Thoracic aorta (tissue), 2 donors: ENCODE measurements at regions not wholly inside any gene's neighbourhood (a gene's known extent, or its start where the extent isn't known, plus 50 kb on each side); places are given as distances from the start of the nearest gene placed in this dataset.

Experiments
- ATAC-seq: fragments of 150-250 bp; one replicate; pipeline ENCODE4 v1.8.0; 2017; ENCODE audit warnings: low read depth; ENCODE audit not compliant: insufficient number of reproducible peaks, low FRiP score
- DNase-seq: peaks from one replicate; pipeline ENCODE4 v3.0.0-alpha.2; 2020; ENCODE audit warnings: low spot score
- H3K27ac ChIP-seq, 2 donors: fragments of 200-600 bp; sonication (generic); 1 replicate in 1 of 2; 2 replicates in 1 of 2; pipeline ENCODE4 v1.5.1; 2016; ENCODE audit warnings: mild to moderate bottlenecking in 2 of 2, moderate library complexity in 2 of 2
- H3K27me3 ChIP-seq: fragments of 200-600 bp; sonication (generic); replicated peaks from 2 replicates; pipeline ENCODE4 v1.6.0; 2016; ENCODE audit warnings: mild to moderate bottlenecking; ENCODE audit not compliant: insufficient read depth
- H3K36me3 ChIP-seq: fragments of 200-600 bp; sonication (generic); one replicate; pipeline ENCODE4 v1.5.1; 2016
- H3K4me1 ChIP-seq, 2 donors: fragments of 200-600 bp; sonication (generic); 1 replicate in 1 of 2; 2 replicates in 1 of 2; pipeline versions ENCODE4 v1.5.1 to v1.6.0; 2016; ENCODE audit warnings: low read depth in 2 of 2, mild to moderate bottlenecking in 1 of 2; ENCODE audit not compliant: control insufficient read depth in 1 of 2
- H3K4me3 ChIP-seq: fragments of 200-600 bp; sonication (generic); 2 replicates; pipeline ENCODE4 v1.5.1; 2016; ENCODE audit warnings: mild to moderate bottlenecking
- H3K9me3 ChIP-seq: fragments of 200-600 bp; sonication (generic); 2 replicates; pipeline ENCODE4 v1.5.1; 2016
- TF ChIP-seq, protein P1 (sequence below): fragments of 200-600 bp; sonication (generic); IDR thresholded peaks from one replicate; pipeline ENCODE4 v1.5.1; 2019; ENCODE audit warnings: antibody characterized with exemption

DNA sequence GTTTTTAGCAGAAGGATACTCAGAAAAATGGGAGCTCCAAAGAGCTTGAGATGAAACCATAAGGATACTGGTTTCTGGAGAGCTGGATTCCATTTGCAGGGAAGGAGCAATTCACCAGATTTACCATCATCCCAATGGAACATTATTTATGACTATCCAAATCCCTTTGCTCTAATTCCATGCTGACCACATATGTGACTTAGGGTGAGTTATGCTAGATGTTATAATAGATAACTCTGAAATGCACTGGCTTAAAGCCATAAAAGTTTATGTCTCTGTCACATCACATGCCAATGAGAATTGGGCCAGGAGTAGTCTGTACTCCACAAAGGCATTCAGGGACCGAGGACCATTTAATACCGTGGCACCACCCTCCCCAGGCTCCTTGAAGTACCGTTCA, 185.2 kb downstream of the SKIDA1 start:
- Histone ChIP-seq H3K4me1 (peaks cover 9 to 16% of the 10 kb centered on the region in 2 donors), H3K9me3 (no peaks in the 10 kb centered on the region), H3K36me3 (no peaks in the 10 kb centered on the region), H3K4me3 (no peak overlapping the region), H3K27me3 (no peaks in the 10 kb centered on the region), H3K27ac (no peak overlapping the region)
- ATAC-seq (no peak), DNase-seq (no peak)
- TF ChIP-seq, protein P1, sequence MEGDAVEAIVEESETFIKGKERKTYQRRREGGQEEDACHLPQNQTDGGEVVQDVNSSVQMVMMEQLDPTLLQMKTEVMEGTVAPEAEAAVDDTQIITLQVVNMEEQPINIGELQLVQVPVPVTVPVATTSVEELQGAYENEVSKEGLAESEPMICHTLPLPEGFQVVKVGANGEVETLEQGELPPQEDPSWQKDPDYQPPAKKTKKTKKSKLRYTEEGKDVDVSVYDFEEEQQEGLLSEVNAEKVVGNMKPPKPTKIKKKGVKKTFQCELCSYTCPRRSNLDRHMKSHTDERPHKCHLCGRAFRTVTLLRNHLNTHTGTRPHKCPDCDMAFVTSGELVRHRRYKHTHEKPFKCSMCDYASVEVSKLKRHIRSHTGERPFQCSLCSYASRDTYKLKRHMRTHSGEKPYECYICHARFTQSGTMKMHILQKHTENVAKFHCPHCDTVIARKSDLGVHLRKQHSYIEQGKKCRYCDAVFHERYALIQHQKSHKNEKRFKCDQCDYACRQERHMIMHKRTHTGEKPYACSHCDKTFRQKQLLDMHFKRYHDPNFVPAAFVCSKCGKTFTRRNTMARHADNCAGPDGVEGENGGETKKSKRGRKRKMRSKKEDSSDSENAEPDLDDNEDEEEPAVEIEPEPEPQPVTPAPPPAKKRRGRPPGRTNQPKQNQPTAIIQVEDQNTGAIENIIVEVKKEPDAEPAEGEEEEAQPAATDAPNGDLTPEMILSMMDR: no peak

DNA sequence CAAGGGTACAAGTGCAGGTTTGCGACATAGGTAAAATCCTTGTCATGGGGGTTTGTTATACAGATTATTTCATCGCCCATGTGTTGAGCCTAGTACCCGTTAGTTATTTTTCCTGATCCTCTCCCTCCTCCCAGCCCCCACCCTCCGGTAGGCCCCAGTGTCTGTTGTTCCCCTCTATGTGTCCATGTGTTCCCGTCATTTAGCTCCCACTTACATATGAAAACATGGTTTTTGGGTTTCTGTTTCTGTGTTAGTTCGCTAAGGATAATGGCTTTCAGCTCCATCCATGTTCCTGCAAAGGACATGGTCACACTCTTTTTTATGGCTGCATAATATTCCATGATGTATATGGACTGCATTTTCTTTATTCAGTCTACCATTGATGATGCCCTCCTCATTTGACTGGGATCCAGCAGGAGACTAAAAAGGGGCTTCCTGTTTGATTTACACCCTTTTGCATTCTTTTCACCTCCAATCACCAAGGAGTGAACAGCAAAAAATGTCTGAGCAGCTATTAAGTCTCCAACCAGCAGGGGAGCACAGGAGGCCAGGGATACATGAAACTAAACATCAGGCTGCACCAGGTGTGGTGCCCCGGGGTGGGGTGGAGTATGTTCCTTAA, 188.2 kb downstream of the SKIDA1 start:
- ATAC-seq (no peak), DNase-seq (no peak)
- Histone ChIP-seq H3K4me3 (no peak overlapping the region), H3K27me3 (no peaks in the 10 kb centered on the region), H3K9me3 (no peaks in the 10 kb centered on the region), H3K4me1 (peaks cover 9 to 26% of the 10 kb centered on the region in 2 donors), H3K27ac (no peak overlapping the region), H3K36me3 (no peaks in the 10 kb centered on the region)
- TF ChIP-seq, protein P1: no peak

DNA sequence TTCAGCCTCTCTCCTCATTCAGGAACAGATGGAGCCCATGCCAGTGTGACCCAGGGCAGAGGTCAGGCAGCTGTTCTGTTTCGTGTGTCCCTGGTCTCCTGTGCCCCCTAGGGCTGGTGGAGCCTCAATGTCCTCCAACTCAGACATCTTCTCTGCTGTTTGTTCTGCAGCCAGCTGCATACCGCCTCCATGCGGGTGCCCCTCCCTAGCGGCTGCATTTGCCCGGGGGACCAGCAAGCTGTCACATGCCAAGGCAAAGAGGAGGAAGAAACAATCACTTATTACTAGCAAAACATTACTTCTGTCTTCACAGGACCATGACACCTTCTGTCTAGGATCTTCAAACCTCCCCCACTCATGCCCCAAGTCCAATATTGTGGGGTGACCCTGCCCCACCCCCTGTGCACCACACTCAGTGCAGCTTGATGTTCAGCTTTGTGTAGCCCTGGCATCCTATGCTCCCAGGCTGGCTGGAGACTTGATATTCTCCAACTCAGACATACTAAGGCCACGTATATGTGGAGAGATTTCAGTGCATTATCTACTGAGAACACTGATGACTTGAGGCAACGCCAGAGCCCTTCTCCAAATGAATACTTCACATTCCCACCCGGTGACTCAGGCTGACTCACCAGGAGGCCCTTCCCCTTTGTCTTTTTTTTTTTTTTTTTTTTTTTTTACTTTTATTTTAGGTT, 188.9 kb downstream of the SKIDA1 start:
- no peak overlapping the region for H3K27ac ChIP-seq
- H3K4me3 ChIP-seq: no peak overlapping the region

DNA sequence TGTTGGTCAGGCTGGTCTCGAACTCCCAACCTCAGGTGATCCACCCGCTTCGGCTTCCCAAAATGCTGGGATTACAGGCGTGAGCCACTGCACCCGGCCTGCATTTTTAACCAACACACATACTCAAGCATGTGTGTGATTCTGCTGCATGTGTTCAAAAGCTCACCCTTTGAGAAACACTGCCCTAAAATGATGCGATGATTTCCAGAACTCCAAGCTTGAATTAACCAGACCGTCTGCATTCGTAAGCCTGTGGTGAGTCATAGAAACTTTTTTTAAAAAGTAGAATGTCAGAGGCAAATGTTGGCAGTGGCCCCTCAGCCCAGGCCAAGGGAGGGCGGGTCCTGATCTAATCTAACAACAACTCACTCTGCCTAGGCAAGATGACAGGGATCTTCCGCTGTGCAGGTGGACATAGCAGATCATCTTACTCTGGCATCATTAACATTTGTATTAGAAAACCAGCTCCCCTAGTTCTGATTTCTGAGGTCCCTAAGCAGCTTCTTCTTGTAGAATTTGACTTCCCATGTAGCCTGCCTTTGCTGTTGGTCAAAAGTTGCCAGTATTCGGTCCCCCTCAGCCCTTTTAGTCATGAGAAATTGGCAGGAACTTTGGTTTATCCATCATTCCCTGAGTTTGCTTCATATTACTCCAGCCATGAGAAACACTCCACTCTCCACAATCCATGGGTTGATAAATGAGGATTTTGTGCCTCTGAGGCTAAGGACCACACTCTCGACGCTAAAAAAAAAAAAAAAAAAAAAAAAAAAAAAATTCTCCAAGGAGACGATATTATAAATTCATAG, 190.4 kb downstream of the SKIDA1 start:
- DNase-seq: peak; percentile 24
- H3K9me3 ChIP-seq: no peaks in the 10 kb centered on the region
- H3K4me1 ChIP-seq: peaks cover 9 to 26% of the 10 kb centered on the region in 2 donors
- ATAC-seq: peak; percentile 76
- no peaks in the 10 kb centered on the region for H3K36me3 ChIP-seq
- peak overlapping the region; percentile 27 for H3K4me3 ChIP-seq
- TF ChIP-seq, protein P1: no peak
- peak overlapping the region; percentile 17 to 65 for H3K27ac ChIP-seq
- no peaks in the 10 kb centered on the region for H3K27me3 ChIP-seq

More for the DNA sequence above, 188.9 kb downstream of the SKIDA1 start:
- Histone ChIP-seq H3K36me3 (no peaks in the 10 kb centered on the region), H3K9me3 (no peaks in the 10 kb centered on the region), H3K27me3 (no peaks in the 10 kb centered on the region), H3K4me1 (peaks cover 9 to 26% of the 10 kb centered on the region in 2 donors)
- DNase-seq: peak; percentile 16
- no peak for ATAC-seq
- TF ChIP-seq, protein P1: no peak

DNA sequence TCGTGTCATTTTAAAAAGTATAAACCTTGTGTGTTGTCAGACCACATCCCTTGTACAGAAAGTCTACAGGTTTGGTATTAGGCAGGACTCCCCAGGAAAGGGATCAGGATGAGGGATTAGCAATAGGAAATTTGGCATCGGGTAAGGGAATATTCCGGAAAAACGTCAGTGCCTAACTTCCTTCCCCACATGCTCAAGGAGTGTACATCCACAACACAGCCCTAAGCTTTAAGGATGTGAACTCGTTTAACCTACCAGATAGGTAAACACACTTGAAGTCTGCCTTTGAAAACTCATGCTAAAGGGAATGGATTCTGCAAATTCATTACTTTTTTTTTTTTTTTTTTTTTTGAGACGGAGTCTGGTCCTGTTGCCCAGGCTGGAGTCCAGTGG, 194.9 kb downstream of the SKIDA1 start:
- no peaks in the 10 kb centered on the region for H3K27me3 ChIP-seq
- H3K36me3 ChIP-seq: no peaks in the 10 kb centered on the region
- H3K27ac ChIP-seq: no peak overlapping the region
- TF ChIP-seq, protein P1: no peak
- DNase-seq (no peak), ATAC-seq (no peak)
- H3K9me3 ChIP-seq: no peaks in the 10 kb centered on the region
- H3K4me3 ChIP-seq: no peak overlapping the region
- peaks cover 6 to 16% of the 10 kb centered on the region in 2 donors for H3K4me1 ChIP-seq
